B cell (primary cell): ENCODE measurements at regions not wholly inside any gene's neighbourhood (a gene's known extent, or its start where the extent isn't known, plus 50 kb on each side); places are given as distances from the start of the nearest gene placed in this dataset.

Experiments used
- ATAC-seq: fragments of 200-7000 bp; cut with Tn5 transposase; one replicate; pipeline ENCODE4 v1.10.0; 2021; ENCODE audit warnings: low read depth, mild to moderate bottlenecking, moderate number of reproducible peaks, moderate library complexity
- CTCF ChIA-PET: fragments of 350-600 bp; sonication (Branson Sonifier 250); formaldehyde crosslinking; loops from one replicate; lab custom pipeline; 2021; ENCODE audit warnings: antibody characterized with exemption, inconsistent platforms; lab: Charles Lee
- POLR2A ChIA-PET: fragments of 350-600 bp; sonication (Branson Sonifier 250); formaldehyde crosslinking; loops from one replicate; lab custom pipeline; 2021; ENCODE audit warnings: antibody characterized with exemption; lab: Charles Lee
- DNase-seq: peaks from one replicate; pipeline ENCODE4 v3.0.0; 2013
- H2AFZ ChIP-seq: 2 replicates; pipeline ENCODE4 v1.6.1; 2012; ENCODE audit warnings: mild to moderate bottlenecking, low read depth, low read length; ENCODE audit not compliant: insufficient read depth, poor library complexity, severe bottlenecking
- H3K27ac ChIP-seq, 2 donors: 1 replicate in 1 of 2; 2 replicates in 1 of 2; pipeline ENCODE4 v1.5.1; 2012 to 2013; ENCODE audit warnings: low read length in 2 of 2, mild to moderate bottlenecking in 2 of 2, moderate library complexity in 1 of 2
- H3K27me3 ChIP-seq, 4 experiments: fragments of 200-600 bp in 1 of 4; sonication (generic) in 1 of 4; replicated peaks in 1 of 4; 1 replicate in 2 of 4; 2 replicates in 2 of 4; pipeline versions ENCODE4 v1.6.1 to v1.7.0; 2013 to 2016; ENCODE audit warnings: low read length in 3 of 4, mild to moderate bottlenecking in 2 of 4, mixed read lengths in 1 of 4, moderate library complexity in 1 of 4; ENCODE audit not compliant: insufficient read depth in 4 of 4, control insufficient read depth in 3 of 4; ENCODE audit errors: control extremely low read depth in 1 of 4
- H3K36me3 ChIP-seq, 2 experiments: replicated peaks in 1 of 2; 1 replicate in 1 of 2; 2 replicates in 1 of 2; pipeline versions ENCODE4 v1.6.1 to v1.7.1; 2013; ENCODE audit warnings: low read length in 1 of 2; ENCODE audit not compliant: insufficient read depth in 2 of 2, control insufficient read depth in 1 of 2; ENCODE audit errors: control extremely low read depth in 1 of 2, extremely low read depth in 1 of 2
- H3K4me1 ChIP-seq, 2 donors: fragments of 200-600 bp in 1 of 2; sonication (generic) in 1 of 2; 1 replicate in 1 of 2; 2 replicates in 1 of 2; pipeline versions ENCODE4 v1.5.1 to v1.6.1; 2013 to 2017; ENCODE audit warnings: low read length in 2 of 2; ENCODE audit not compliant: control insufficient read depth in 2 of 2, insufficient read depth in 2 of 2
- H3K4me2 ChIP-seq: replicated peaks from 2 replicates; pipeline ENCODE3; 2012; ENCODE audit warnings: mild to moderate bottlenecking, low read depth, low read length; ENCODE audit not compliant: poor library complexity, severe bottlenecking
- H3K4me3 ChIP-seq, 5 experiments: fragments of 200-600 bp in 1 of 5; sonication (generic) in 1 of 5; 1 replicate in 3 of 5; 2 replicates in 2 of 5; pipeline versions ENCODE4 v1.5.1 to v1.7.0; 2011 to 2016; ENCODE audit warnings: low read length in 4 of 5, mild to moderate bottlenecking in 4 of 5, low read depth in 2 of 5, control low read depth in 1 of 5, moderate library complexity in 1 of 5; ENCODE audit not compliant: insufficient read depth in 1 of 5; ENCODE audit errors: control extremely low read depth in 1 of 5, extremely low read depth in 1 of 5
- H3K79me2 ChIP-seq: fragments of 200-600 bp; sonication (generic); one replicate; pipeline ENCODE4 v1.6.0; 2016; ENCODE audit warnings: low read length; ENCODE audit not compliant: control insufficient read depth, insufficient read depth
- H3K9ac ChIP-seq: fragments of 200-600 bp; sonication (generic); 2 replicates; pipeline ENCODE4 v1.6.1; 2017; ENCODE audit warnings: mild to moderate bottlenecking, low read length, moderate library complexity
- H3K9me3 ChIP-seq, 3 donors: one replicate each; pipeline versions ENCODE4 v1.6.1 to v1.7.1; 2013; ENCODE audit warnings: low read length in 2 of 3; ENCODE audit not compliant: control insufficient read depth in 2 of 3, insufficient read depth in 1 of 3; ENCODE audit errors: control extremely low read depth in 1 of 3
- H4K20me1 ChIP-seq: 2 replicates; pipeline ENCODE4 v1.6.0; 2012; ENCODE audit warnings: mild to moderate bottlenecking, low read length; ENCODE audit not compliant: insufficient read depth, control insufficient read depth, poor library complexity, severe bottlenecking
- H3K27ac Mint-ChIP-seq: one replicate; pipeline ENCODE4 v1.8.0; 2021; ENCODE audit warnings: mixed read lengths
- H3K27me3 Mint-ChIP-seq: one replicate; pipeline ENCODE4 v1.8.0; 2021; ENCODE audit warnings: mixed read lengths
- H3K4me1 Mint-ChIP-seq: one replicate; pipeline ENCODE4 v1.8.0; 2021; ENCODE audit warnings: mixed read lengths
- H3K4me3 Mint-ChIP-seq: one replicate; pipeline ENCODE4 v1.8.0; 2021; ENCODE audit warnings: mixed read lengths
- H3K9me3 Mint-ChIP-seq: one replicate; pipeline ENCODE4 v1.8.0; 2022; ENCODE audit warnings: mixed read lengths; ENCODE audit not compliant: insufficient read depth
- CTCF ChIP-seq: fragments of 200-600 bp; IDR thresholded peaks from one replicate; pipeline ENCODE4 v1.8.0; 2022; ENCODE audit warnings: antibody characterized with exemption, mild to moderate bottlenecking
- EZH2 ChIP-seq: IDR thresholded peaks from 2 replicates; pipeline ENCODE4 v1.6.1; 2012; ENCODE audit warnings: borderline replicate concordance, low read depth, mild to moderate bottlenecking, moderate library complexity, low read length; ENCODE audit not compliant: insufficient read depth, poor library complexity, severe bottlenecking
- WGBS: methylation state at CpG from one replicate; pipeline ENCODE4 v1.1.5; 2013; ENCODE audit warnings: missing lambda C conversion rate; ENCODE audit not compliant: insufficient coverage; 5-methylcytosine and 5-hydroxymethylcytosine counted together
- intact Hi-C: fragments of 100-400 bp; cut with micrococcal nuclease; formaldehyde crosslinking; loops from one replicate; pipeline ENCODE4 v1.10.0; 2022

- Histone ChIP-seq H3K9me3 (no peaks in the 10 kb centered on the region), H3K4me1 (no peaks in the 10 kb centered on the region), H3K27ac (no peak overlapping the region), H3K36me3 (no peaks in the 10 kb centered on the region), H3K4me3 (no peak overlapping the region), H3K4me2 (no peak overlapping the region), H3K9ac (no peak overlapping the region), H3K79me2 (no peaks in the 10 kb centered on the region), H2AFZ (no peak overlapping the region), H3K27me3 (no peaks in the 10 kb centered on the region), H4K20me1 (no peaks in the 10 kb centered on the region)
- no peaks in the 10 kb centered on the region for H3K4me1 Mint-ChIP-seq
- H3K9me3 Mint-ChIP-seq, result no peaks in the 10 kb centered on the region
- ATAC-seq (no peak), DNase-seq (no peak)
- ChIA-PET CTCF (no interaction called here), POLR2A (no interaction called here)
- no peak overlapping the region for H3K27ac Mint-ChIP-seq
- H3K27me3 Mint-ChIP-seq, result no peaks in the 10 kb centered on the region
- no peak overlapping the region for H3K4me3 Mint-ChIP-seq
- intact Hi-C loops, result no loop called here
- 94% methylated on average over 2 of the region's 3 CpGs for WGBS
- TF ChIP-seq CTCF, result no peak
- TF ChIP-seq EZH2, result no peak
Observed at GRCh38 chr21:19535356-19535755, 1131.8 kb upstream of the TMPRSS15 start.

GRCh38 chr21:19537116-19537515 is 1133.5 kb upstream of the TMPRSS15 start:
- ChIA-PET POLR2A (no interaction called here), CTCF (no interaction called here)
- intact Hi-C loops, result no loop called here
- Histone ChIP-seq H4K20me1 (no peaks in the 10 kb centered on the region), H2AFZ (no peak overlapping the region), H3K79me2 (no peaks in the 10 kb centered on the region), H3K36me3 (no peaks in the 10 kb centered on the region), H3K9me3 (no peaks in the 10 kb centered on the region), H3K4me3 (no peak overlapping the region), H3K9ac (no peak overlapping the region), H3K27me3 (no peaks in the 10 kb centered on the region), H3K4me2 (no peak overlapping the region), H3K4me1 (no peaks in the 10 kb centered on the region), H3K27ac (no peak overlapping the region)
- H3K9me3 Mint-ChIP-seq, result no peaks in the 10 kb centered on the region
- H3K4me1 Mint-ChIP-seq, result no peaks in the 10 kb centered on the region
- DNase-seq (no peak), ATAC-seq (no peak)
- H3K4me3 Mint-ChIP-seq, result no peak overlapping the region
- 100% methylated on average over 1 of the region's 2 CpGs for WGBS
- H3K27me3 Mint-ChIP-seq, result no peaks in the 10 kb centered on the region
- TF ChIP-seq CTCF, result no peak
- no peak for TF ChIP-seq EZH2
- H3K27ac Mint-ChIP-seq, result no peak overlapping the region
